Suprapubic skin (tissue), 4 donors: ENCODE measurements at regions not wholly inside any gene's neighbourhood (a gene's known extent, or its start where the extent isn't known, plus 50 kb on each side); places are given as distances from the start of the nearest gene placed in this dataset.

ENCODE experiments used
- CTCF ChIP-seq, 2 donors: fragments of 200-600 bp in 1 of 2; fragments of 450-650 bp in 1 of 2; sonication (generic) in 1 of 2; IDR thresholded peaks; one replicate each; pipeline ENCODE4 v1.5.1; 2016 to 2019; ENCODE audit warnings: antibody characterized with exemption in 2 of 2, mild to moderate bottlenecking in 1 of 2, moderate library complexity in 1 of 2
- POLR2A ChIP-seq, 2 donors: fragments of 450-650 bp; IDR thresholded peaks; one replicate each; pipeline ENCODE4 v1.6.1; 2017; ENCODE audit warnings: antibody characterized with exemption in 2 of 2, mild to moderate bottlenecking in 2 of 2, moderate library complexity in 2 of 2
- POLR2AphosphoS5 ChIP-seq, 3 donors: sonication (generic); formaldehyde crosslinking; IDR thresholded peaks; one replicate each; pipeline ENCODE4 v1.6.1; 2017; ENCODE audit warnings: antibody characterized with exemption in 3 of 3

DNA sequence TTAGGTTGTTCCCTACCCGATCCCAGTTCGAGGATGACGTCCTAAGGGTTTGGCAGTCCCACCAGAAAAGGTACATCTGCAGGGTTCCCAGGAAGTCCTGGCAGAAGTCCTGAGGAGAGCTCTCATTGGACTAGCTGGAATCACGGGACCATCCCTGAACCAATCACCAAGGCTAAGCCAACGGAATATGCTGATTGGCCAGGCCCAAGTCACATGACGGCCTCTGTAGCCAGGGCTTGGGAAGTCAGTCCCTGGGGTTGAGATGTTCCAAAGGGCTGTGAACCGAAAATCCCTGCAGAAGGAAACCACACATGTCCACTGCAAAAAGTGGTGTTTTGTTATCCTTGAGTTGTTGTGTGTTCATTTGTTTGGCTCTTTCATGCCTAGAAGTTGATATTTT lies 68.2 kb upstream of the ZNF423 start:
- TF ChIP-seq CTCF (IDR thresholded peaks at IDR 0.05) (no peak), POLR2A (IDR thresholded peaks at IDR 0.05) (no peak), POLR2AphosphoS5 (IDR thresholded peaks at IDR 0.05) (no peak)
